Suprapubic skin (tissue), 3 donors: ENCODE measurements at regions not wholly inside any gene's neighbourhood (a gene's known extent, or its start where the extent isn't known, plus 50 kb on each side); places are given as distances from the start of the nearest gene placed in this dataset.
"Not testable (repeated sequence)": the region's sequence is repeated elsewhere in the genome, so short reads cannot be mapped to it uniquely, and the experiment has no call there.

Experiments used
- POLR2A ChIP-seq, 2 donors: fragments of 450-650 bp; IDR thresholded peaks; one replicate each; pipeline ENCODE4 v1.6.1; 2017; ENCODE audit warnings: antibody characterized with exemption in 2 of 2, mild to moderate bottlenecking in 2 of 2, moderate library complexity in 2 of 2
- TF ChIP-seq, protein P1 (sequence below), 2 donors: fragments of 200-600 bp in 1 of 2; fragments of 450-650 bp in 1 of 2; sonication (generic) in 1 of 2; IDR thresholded peaks; one replicate each; pipeline ENCODE4 v1.5.1; 2016 to 2019; ENCODE audit warnings: antibody characterized with exemption in 2 of 2, mild to moderate bottlenecking in 1 of 2, moderate library complexity in 1 of 2

DNA sequence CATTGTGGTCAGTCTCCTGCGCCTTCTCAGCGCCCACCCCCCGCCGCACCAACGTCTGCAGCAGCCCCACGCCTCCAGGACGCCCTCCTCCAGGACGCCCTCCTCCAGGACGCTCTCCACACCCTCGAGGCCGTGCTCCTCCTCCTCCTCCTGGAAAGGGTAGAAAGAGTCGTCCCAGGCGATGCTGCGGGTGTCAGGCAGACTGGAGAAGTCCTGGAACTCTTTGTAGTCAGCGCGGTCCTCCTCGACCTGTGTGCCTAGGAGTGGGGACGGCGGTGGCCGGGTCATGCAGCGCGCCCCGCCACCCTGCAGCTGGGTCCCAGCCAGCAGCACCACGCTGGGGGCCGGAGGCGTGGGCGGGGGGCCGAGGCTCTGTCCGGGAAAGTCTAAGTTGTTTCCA is 58.7 kb upstream of the OR4C13 start:
- TF ChIP-seq, protein P1, sequence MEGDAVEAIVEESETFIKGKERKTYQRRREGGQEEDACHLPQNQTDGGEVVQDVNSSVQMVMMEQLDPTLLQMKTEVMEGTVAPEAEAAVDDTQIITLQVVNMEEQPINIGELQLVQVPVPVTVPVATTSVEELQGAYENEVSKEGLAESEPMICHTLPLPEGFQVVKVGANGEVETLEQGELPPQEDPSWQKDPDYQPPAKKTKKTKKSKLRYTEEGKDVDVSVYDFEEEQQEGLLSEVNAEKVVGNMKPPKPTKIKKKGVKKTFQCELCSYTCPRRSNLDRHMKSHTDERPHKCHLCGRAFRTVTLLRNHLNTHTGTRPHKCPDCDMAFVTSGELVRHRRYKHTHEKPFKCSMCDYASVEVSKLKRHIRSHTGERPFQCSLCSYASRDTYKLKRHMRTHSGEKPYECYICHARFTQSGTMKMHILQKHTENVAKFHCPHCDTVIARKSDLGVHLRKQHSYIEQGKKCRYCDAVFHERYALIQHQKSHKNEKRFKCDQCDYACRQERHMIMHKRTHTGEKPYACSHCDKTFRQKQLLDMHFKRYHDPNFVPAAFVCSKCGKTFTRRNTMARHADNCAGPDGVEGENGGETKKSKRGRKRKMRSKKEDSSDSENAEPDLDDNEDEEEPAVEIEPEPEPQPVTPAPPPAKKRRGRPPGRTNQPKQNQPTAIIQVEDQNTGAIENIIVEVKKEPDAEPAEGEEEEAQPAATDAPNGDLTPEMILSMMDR (IDR thresholded peaks at IDR 0.05): not testable (repeated sequence)
- TF ChIP-seq POLR2A (IDR thresholded peaks at IDR 0.05): not testable (repeated sequence)
